NCI-H524 treated with DMSO at 0.1 percent for 48 hours (cell line): ENCODE measurements at regions not wholly inside any gene's neighbourhood (a gene's known extent, or its start where the extent isn't known, plus 50 kb on each side); places are given as distances from the start of the nearest gene placed in this dataset.

Experiments used
- DNase-seq: peaks from one replicate; lab custom pipeline; 2025; lab: John Stamatoyannopoulos, UW

- no peak for DNase-seq
Measured at GRCh38 chr3:24641628-24642027, 147.0 kb upstream of the THRB start.

GRCh38 chr3:24645047-24645446 lies 150.4 kb upstream of the THRB start:
- DNase-seq = no peak

- DNase-seq = no peak
Measured at GRCh38 chr3:24646790-24647189, 152.1 kb upstream of the THRB start.

DNA sequence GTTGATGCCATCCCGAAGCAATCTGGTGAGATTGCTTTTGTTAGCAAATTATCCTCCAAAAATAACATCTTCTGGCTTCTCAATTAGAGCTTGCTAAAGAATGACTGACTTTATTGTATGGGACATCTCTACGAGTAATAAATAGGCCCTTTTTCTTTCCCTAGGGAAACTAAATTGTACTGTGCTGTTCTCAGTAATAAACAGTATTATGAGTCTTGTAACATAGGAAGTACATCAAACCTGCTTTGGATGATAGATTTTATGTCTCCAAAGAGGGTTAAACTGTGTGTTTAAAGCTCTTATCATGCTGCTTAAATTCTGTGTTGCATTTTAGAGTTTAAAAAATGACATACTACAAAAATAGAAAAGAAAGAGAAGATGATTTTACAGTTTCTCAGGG lies 153.4 kb upstream of the THRB start:
- no peak for DNase-seq

- no peak for DNase-seq
Measured at GRCh38 chr3:24650839-24651238, 156.2 kb upstream of the THRB start.

DNA sequence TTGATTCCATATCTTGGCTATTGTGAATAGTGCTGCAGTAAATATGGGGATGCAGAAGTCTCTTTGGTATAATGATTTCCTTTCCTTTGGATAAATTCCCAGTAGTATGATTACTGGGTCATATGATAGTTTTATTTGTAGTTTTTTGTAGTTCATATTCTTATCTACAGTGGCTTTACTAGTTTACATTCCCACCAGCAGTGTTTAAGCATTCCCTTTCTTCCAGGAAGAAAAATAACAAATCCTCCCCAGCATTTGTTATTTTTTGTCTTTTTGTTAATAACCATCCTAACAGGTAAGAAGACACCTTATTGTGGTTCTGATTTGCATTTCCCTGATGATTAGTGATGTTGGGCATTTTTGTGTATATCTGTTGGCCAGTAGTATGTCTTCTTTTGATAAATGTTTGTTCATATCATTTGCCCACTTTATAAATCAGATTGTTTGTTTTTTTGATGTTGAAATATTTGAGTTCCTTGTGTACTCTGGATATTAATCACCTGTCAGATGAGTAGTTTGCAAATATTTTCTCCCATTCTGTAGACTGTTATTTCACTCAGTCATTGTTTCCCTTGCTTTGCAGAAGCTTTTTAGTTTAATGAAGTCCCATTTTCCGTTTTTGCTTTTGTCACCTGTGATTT lies 163.3 kb upstream of the THRB start:
- no peak for DNase-seq

DNA sequence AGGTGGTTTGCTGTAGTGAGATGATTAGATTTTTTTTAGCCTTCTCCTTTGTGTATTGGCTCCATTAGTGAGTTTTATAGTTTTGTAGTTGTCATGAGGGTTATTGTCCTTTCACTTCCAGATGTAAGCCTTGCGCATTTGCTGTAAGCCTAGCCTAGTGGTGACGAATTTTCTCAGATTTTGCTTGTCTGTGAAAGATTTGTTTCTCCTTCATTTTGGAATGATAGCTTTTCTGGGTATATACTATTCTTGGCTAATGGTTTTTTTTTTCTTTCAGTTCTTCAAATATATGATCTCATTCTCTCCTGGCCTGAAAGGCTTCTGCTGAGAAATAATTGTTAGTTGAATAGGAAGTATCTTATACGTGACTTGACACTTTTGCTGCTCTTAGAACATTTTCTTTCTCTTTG lies 166.5 kb upstream of the THRB start:
- no peak for DNase-seq

DNA sequence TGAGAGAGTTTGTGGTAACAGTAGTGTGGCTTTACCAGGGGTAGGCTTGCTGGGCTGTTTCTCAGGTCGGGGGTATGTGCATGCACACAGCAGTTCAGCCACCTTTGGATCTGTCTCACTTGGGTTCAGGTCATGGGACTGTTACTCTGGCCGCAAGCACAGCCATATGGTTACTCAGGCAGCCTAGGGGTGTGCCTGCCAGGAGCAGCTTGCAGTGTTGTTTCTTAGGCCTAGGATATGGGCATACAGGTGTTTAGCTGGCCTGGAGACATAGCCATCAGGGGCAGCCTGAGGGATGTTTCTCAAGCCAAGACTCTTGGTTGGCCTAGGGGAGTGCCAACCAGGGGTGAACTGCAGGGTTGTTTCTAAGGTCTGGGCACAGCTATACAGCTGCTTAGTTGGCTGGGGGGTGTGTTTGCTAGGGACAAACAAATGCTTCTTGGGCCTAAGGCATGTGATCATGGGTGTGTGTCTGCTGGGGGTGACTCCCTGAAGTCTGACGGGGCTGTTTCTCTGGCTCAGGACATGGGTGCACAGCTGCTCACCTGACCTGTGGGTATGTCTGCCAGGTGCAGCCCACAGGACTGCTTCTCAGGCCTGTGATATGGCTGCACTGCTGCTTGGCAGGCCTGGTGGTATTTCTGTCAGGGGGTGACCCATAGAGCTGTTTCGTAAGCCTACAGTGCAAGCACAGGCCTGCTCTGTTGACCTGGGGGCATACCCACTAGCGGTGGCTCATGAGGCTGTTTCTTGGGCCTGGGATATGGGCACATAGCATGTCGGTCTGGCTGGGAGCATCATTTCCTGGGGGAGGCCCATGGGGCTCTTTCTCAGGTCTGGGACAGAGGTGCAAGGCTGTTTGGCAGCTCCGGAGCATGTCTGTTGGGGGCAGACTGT lies 168.0 kb upstream of the THRB start:
- DNase-seq = no peak

GRCh38 chr3:24663406-24663805 lies 168.8 kb upstream of the THRB start:
- no peak for DNase-seq

DNA sequence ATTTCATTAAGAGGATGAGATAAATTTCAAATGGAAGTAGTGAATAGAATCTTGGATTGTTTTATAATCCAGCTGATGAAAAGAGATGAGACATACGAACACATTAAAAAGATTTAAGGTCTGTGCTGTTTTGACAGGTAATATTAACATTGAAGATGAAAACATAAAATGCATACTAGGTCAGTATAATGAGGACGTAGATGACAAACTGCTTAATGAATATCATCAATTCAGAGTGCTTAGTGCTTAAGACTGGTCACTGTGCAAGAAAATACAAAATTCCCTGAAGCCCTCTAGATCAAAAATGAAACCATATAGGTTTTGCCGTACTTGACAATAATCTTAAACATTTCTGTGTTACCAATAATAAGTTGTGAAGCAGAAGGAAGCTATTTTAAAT lies 173.4 kb upstream of the THRB start:
- DNase-seq = no peak

DNA sequence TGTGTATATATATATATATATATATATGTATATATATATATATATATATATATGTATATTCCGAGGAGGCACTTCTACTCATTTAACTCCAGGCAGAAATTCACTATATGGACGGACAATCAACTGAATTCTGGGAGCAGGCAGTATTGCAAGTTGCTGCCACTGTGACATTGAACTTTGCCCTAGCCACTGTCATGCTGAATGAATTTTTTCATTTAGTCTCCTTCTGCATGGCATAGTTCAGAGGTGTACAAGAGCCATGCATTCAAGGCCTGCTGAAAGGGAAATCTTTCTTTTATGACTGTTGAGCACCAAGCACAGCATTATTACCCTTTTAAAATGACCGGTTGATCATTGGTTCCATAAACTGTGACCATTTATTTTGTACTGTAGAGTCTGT lies 176.2 kb upstream of the THRB start:
- no peak for DNase-seq

DNA sequence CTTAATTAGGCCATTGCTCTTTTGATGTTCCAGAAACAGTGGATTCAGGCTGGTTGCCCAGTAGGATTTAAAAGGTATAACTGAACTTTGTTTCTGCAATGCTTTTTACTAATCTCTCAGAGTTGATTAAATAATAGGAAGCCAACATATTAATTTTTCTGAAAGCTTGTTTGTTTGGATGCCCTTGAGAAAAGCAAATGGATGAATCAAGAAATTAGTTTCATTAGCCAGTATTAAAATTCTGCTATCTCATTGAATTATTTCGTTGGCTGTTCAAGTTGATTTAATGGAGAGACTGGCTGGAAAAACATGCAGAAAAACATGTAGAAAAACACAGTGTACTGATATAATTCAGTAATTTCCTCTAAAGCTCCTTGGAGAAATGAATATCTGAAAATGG lies 178.9 kb upstream of the THRB start:
- no peak for DNase-seq

GRCh38 chr3:24674261-24674660 lies 179.6 kb upstream of the THRB start:
- no peak for DNase-seq

GRCh38 chr3:24678021-24678420 lies 183.4 kb upstream of the THRB start:
- no peak for DNase-seq

GRCh38 chr3:24678421-24678865 lies 183.8 kb upstream of the THRB start:
- DNase-seq = no peak

- no peak for DNase-seq
Measured at GRCh38 chr3:24679429-24679828, 184.8 kb upstream of the THRB start.

DNA sequence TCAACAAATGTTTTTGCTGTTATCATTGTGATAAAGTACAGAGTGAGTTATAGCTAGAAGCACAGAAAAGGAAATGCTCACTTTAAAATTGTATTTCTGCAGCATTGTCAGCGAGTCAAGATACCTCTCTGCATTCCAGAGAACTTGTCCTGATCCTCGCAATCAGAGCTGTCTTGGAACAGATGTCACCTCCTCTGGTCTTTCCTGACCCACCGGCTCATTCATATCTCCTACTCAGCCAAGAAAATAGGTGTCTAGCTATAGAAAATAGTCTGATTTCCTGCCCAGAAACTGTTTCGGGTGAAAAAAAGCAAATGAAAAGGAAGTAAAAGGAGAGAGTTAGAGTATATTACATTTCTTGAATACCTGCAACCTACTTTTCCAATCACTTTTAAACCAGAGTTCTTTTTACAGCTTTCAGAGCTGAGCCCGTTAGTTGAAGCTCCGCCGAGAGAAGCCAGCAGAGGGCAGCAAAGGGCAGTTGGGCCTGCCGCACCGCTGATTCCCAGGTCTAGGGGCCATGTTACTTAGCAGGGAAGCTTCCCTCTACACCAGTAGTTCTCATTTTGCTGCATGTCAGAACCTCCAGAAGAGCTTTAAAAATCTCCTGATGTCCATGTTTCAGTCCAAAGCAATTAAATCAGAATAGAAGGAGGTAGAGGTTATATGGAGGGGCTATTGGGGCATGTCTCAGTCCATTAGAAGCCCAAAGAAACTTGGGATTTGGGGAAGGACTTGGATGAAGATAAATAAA lies 185.7 kb upstream of the THRB start:
- DNase-seq = no peak

GRCh38 chr3:24682141-24682547 lies 187.5 kb upstream of the THRB start:
- no peak for DNase-seq

GRCh38 chr3:24683090-24683489 lies 188.4 kb upstream of the THRB start:
- no peak for DNase-seq

- no peak for DNase-seq
Measured at GRCh38 chr3:24683633-24684384, 189.2 kb upstream of the THRB start.

- no peak for DNase-seq
Measured at GRCh38 chr3:24684506-24685023, 189.9 kb upstream of the THRB start.

GRCh38 chr3:24686808-24687207 lies 192.2 kb upstream of the THRB start:
- DNase-seq = no peak
